ENCODE measurements at regions not wholly inside any gene's neighbourhood (a gene's known extent, or its start where the extent isn't known, plus 50 kb on each side); places are given as distances from the start of the nearest gene placed in this dataset.
A peak's percentile ranks its signal among the peaks of the same experiment; 100 is the strongest.
"Not testable (repeated sequence)": the region's sequence is repeated elsewhere in the genome, so short reads cannot be mapped to it uniquely, and the experiment has no call there.

DNA sequence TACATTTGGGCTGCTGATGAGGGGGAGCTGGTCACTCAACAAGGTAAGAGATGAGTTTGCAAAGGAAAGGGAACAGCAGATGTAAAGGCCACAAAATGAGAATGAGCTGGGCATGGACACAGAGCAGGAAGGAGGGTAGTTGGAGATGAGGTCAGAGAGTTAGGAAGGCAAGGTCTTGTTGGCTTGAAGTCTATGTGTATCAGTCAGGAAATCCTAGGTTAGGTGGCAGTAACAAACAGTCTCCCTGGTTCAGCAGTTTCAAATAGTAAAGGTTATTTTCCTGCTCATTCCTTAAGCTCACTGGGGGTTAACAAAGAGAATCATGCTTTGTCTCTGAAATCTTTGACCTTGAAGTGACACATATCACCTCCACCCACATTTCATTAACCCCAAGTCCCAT is 58.3 kb upstream of the ARL4C start:
- no peak for TF ChIP-seq CTCF (IDR thresholded peaks at IDR 0.05; ENCODE audit: insufficient read depth, low read length, missing control alignments)
- no peak for DNase-seq (ENCODE audit: low read depth, low spot score)
- no peak overlapping the region for H3K4me3 ChIP-seq (ENCODE audit: low read depth, low read length)
- ChIA-PET CTCF (interaction anchor here (1.8 to 4.5 kb wide), 5 partner anchors 10 to 562 kb away, joined by 9 to 41 read pairs (median 18); no protein-coding TSS in a partner anchor), POLR2A (no interaction called here)

- POLR2A ChIA-PET; DNase-seq (ENCODE audit: low read depth, low spot score); H3K4me3 ChIP-seq (ENCODE audit: low read depth, low read length): not testable (repeated sequence)
- CTCF ChIA-PET, result interaction anchor here (0.6 to 1.3 kb wide), 4 partner anchors 8 to 564 kb away, joined by 3 to 9 read pairs (median 4); no protein-coding TSS in a partner anchor
Measured at GRCh38 chr2:234553223-234553622, 56.3 kb upstream of the ARL4C start.

DNA sequence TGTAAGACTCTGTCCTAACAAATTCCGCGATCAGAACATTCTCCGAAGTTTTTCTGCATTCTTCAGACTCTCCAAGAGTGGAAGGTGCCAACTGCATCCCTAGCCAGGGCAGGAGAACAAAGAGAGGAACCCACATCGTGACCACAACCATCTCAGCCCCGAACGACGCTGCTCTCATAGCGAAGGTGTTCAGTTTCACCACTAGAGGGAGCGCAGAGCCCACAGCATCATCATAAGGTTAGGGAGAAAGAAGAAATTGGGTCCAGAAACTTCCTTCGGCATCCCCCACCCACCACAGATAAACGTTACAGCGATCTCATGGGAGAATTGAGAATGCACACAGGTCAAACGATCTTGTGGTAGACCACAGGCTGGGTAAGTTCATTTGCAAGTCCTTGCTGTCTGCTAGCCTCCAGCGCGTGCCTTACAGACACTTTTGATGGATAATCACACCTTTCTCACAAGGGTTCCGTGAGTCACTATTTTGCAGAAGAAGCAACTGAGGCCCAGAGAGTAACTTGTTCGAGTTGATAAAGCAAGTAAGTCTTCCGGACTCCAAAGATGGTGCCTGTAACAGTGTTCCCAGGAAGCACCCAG is 53.7 kb upstream of the ARL4C start:
- no peak overlapping the region for H3K4me3 ChIP-seq (ENCODE audit: low read depth, low read length)
- peak; percentile 92 for TF ChIP-seq CTCF (IDR thresholded peaks at IDR 0.05; ENCODE audit: insufficient read depth, low read length, missing control alignments)
- DNase-seq (ENCODE audit: low read depth, low spot score), result no peak
- CTCF ChIA-PET, result interaction anchor here (0.6 to 7.3 kb wide), 23 partner anchors 9 to 570 kb away, joined by 3 to 154 read pairs (median 3); no protein-coding TSS in a partner anchor
- POLR2A ChIA-PET, result no interaction called here

DNA sequence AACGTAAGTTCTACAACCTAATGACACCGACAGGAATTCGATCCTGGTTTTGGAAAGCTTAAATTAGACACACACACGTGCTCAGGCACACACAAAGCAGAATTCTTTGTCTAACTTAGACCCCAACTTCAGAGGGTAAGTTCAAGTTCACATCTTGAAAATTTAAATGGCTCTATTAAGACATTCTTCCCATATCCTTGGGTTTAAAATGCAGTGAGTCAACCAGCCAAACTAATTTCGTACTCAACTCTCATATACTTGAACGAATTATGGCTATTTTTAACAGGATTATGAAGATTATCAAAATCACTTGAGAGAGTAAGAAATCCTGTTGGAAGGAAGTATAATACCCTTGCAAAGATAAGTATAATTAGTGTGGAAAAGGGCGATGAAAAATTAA is 53.2 kb upstream of the ARL4C start:
- no peak overlapping the region for H3K4me3 ChIP-seq (ENCODE audit: low read depth, low read length)
- TF ChIP-seq CTCF (IDR thresholded peaks at IDR 0.05; ENCODE audit: insufficient read depth, low read length, missing control alignments), result no peak
- ChIA-PET CTCF (interaction anchor here (1.1 to 7.3 kb wide), 3 partner anchors 548 to 567 kb away, joined by 3 to 154 read pairs (median 92); no protein-coding TSS in a partner anchor), POLR2A (no interaction called here)
- no peak for DNase-seq (ENCODE audit: low read depth, low spot score)

DNA sequence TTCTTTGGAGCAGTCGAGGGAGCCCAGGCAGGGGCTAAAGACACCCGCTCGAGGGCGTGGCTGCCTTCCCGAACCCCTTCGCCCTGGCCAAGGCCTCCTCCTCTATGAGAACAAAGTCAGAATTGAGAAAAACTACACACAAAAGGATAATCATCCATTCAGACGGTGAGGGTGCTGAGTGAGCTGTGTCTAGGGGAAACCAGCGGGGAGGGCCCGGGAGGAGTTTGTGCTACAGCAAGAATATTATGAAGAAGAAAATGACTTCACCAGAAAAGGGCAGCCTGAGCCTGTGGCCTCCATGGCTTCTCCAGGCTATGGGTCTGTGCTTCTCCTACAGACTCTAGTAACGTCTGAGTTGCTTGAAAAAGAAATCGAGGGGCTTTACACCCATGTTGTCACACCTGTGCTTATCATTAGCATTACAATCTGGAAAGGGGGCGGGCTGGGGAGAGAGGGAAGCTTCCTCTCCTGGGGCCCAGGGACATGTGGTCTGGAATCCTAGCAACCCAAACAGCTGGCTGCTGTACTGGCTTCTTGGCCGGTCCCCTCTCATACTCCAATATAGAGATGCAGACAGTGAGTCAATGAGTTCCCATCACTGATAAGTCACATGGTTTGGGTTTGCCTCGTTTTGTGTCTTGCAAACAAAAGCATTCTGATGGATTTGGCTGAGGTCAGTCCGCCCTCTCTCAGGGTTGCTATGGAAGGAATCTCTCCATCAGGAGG is 52.0 kb upstream of the ARL4C start:
- CTCF ChIA-PET, result interaction anchor here (1.1 to 9.1 kb wide), 8 partner anchors 11 to 574 kb away, joined by 3 to 164 read pairs (median 6); no protein-coding TSS in a partner anchor
- POLR2A ChIA-PET, result no interaction called here
- no peak for DNase-seq (ENCODE audit: low read depth, low spot score)
- H3K4me3 ChIP-seq (ENCODE audit: low read depth, low read length), result no peak overlapping the region
- TF ChIP-seq CTCF (IDR thresholded peaks at IDR 0.05; ENCODE audit: insufficient read depth, low read length, missing control alignments), result no peak

DNA sequence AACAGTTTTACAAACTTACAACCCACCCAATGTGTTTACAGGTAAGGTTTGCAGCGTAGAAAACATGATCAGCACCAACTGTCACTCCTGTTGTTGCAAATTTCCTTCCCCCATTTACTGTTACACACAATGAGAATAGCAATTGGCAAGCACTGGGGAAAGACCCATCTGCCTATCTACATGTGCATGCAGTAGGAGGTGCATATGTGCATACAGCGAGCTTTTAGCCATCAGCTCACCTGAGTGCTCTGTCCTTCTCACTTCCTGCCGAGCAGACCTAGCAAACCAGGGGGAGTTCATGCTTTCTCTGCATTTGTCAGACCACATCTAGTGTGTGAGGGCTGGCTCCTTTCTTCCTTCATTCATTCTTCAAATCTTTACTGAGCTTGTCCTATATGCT is 49.9 kb upstream of the ARL4C start:
- CTCF ChIA-PET, result interaction anchor here (0.8 to 9.1 kb wide), 15 partner anchors 9 to 572 kb away, joined by 3 to 164 read pairs (median 12); no protein-coding TSS in a partner anchor
- H3K4me3 ChIP-seq (ENCODE audit: low read depth, low read length), result no peak overlapping the region
- DNase-seq (ENCODE audit: low read depth, low spot score), result no peak
- POLR2A ChIA-PET, result no interaction called here
- no peak for TF ChIP-seq CTCF (IDR thresholded peaks at IDR 0.05; ENCODE audit: insufficient read depth, low read length, missing control alignments)
